ENCODE measurements at regions not wholly inside any gene's neighbourhood (a gene's known extent, or its start where the extent isn't known, plus 50 kb on each side); places are given as distances from the start of the nearest gene placed in this dataset.

- no peaks in the 10 kb centered on the region for H3K4me1 ChIP-seq (ENCODE audit: control insufficient read depth in 1 of 2, insufficient read depth in 2 of 2, low read length in 2 of 2)
- no peak overlapping the region for H3K4me3 ChIP-seq (ENCODE audit: low read length in 2 of 2)
- intact Hi-C loops (cut with DNase I), result no loop called here
- H3K27ac ChIP-seq (ENCODE audit: low read depth in 1 of 2, low read length in 2 of 2), result no peak overlapping the region
- 19 to 22% methylated on average over 1 of the region's 1 CpG for WGBS, 2 donors
- ATAC-seq (ENCODE audit: low FRiP score), result no peak
- no peaks in the 10 kb centered on the region for H3K9me3 ChIP-seq (ENCODE audit: control insufficient read depth, low read length)
- H3K27me3 ChIP-seq (ENCODE audit: control insufficient read depth in 1 of 2, insufficient read depth in 2 of 2, low read length in 1 of 2), result no peaks in the 10 kb centered on the region
- H3K36me3 ChIP-seq (ENCODE audit: control insufficient read depth in 1 of 2, insufficient read depth in 2 of 2, low read length in 1 of 2), result no peaks in the 10 kb centered on the region
- DNase-seq, result no peak
Observed at GRCh38 chr3:26960382-26960781, 337.8 kb downstream of the LRRC3B start.

- ATAC-seq (ENCODE audit: low FRiP score) (no peak), DNase-seq (no peak)
- Histone ChIP-seq H3K27ac (ENCODE audit: low read depth in 1 of 2, low read length in 2 of 2) (no peak overlapping the region), H3K9me3 (ENCODE audit: control insufficient read depth, low read length) (no peaks in the 10 kb centered on the region), H3K36me3 (ENCODE audit: control insufficient read depth in 1 of 2, insufficient read depth in 2 of 2, low read length in 1 of 2) (no peaks in the 10 kb centered on the region), H3K4me1 (ENCODE audit: control insufficient read depth in 1 of 2, insufficient read depth in 2 of 2, low read length in 2 of 2) (no peaks in the 10 kb centered on the region), H3K4me3 (ENCODE audit: low read length in 2 of 2) (no peak overlapping the region), H3K27me3 (ENCODE audit: control insufficient read depth in 1 of 2, insufficient read depth in 2 of 2, low read length in 1 of 2) (no peaks in the 10 kb centered on the region)
- WGBS, 2 donors, result 83 to 86% methylated on average over 6 of the region's 6 CpGs
- intact Hi-C loops (cut with DNase I), result no loop called here
Observed at GRCh38 chr3:26962492-26963360, 340.2 kb downstream of the LRRC3B start.

DNA sequence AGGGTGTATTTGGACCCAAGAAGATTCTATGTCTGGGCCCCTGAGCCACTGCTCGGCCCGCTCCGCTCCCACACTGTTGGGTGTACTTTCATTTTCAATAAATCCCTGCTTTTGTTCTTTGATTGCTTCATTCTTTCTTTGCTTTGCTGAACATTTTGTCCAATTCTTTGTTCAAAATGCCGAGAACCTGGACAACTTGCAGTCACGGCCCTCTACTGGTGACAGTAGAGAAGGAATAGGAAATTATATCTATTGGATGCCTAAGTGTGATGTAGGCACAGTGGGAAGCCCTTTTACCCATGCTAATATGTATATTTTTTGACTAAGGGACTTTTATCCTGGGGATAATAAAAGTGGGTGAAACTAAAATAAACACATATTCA, 340.8 kb downstream of the LRRC3B start:
- Histone ChIP-seq H3K36me3 (ENCODE audit: control insufficient read depth in 1 of 2, insufficient read depth in 2 of 2, low read length in 1 of 2) (no peaks in the 10 kb centered on the region), H3K4me3 (ENCODE audit: low read length in 2 of 2) (no peak overlapping the region), H3K9me3 (ENCODE audit: control insufficient read depth, low read length) (peaks cover 1% of the 10 kb centered on the region), H3K27ac (ENCODE audit: low read depth in 1 of 2, low read length in 2 of 2) (no peak overlapping the region), H3K27me3 (ENCODE audit: control insufficient read depth in 1 of 2, insufficient read depth in 2 of 2, low read length in 1 of 2) (no peaks in the 10 kb centered on the region), H3K4me1 (ENCODE audit: control insufficient read depth in 1 of 2, insufficient read depth in 2 of 2, low read length in 2 of 2) (no peaks in the 10 kb centered on the region)
- no peak for ATAC-seq (ENCODE audit: low FRiP score)
- intact Hi-C loops (cut with DNase I), result no loop called here
- 91 to 96% methylated on average over 5 of the region's 5 CpGs for WGBS, 2 donors
- DNase-seq, result no peak

GRCh38 chr3:26964313-26964712, 341.7 kb downstream of the LRRC3B start:
- Histone ChIP-seq H3K4me1 (ENCODE audit: control insufficient read depth in 1 of 2, insufficient read depth in 2 of 2, low read length in 2 of 2) (no peaks in the 10 kb centered on the region), H3K27me3 (ENCODE audit: control insufficient read depth in 1 of 2, insufficient read depth in 2 of 2, low read length in 1 of 2) (no peaks in the 10 kb centered on the region), H3K36me3 (ENCODE audit: control insufficient read depth in 1 of 2, insufficient read depth in 2 of 2, low read length in 1 of 2) (no peaks in the 10 kb centered on the region), H3K27ac (ENCODE audit: low read depth in 1 of 2, low read length in 2 of 2) (no peak overlapping the region), H3K4me3 (ENCODE audit: low read length in 2 of 2) (no peak overlapping the region), H3K9me3 (ENCODE audit: control insufficient read depth, low read length) (peaks cover 2% of the 10 kb centered on the region)
- intact Hi-C loops (cut with DNase I), result no loop called here
- DNase-seq (no peak), ATAC-seq (ENCODE audit: low FRiP score) (no peak)

- Histone ChIP-seq H3K9me3 (ENCODE audit: control insufficient read depth, low read length) (peaks cover 2% of the 10 kb centered on the region), H3K4me3 (ENCODE audit: low read length in 2 of 2) (no peak overlapping the region), H3K27ac (ENCODE audit: low read depth in 1 of 2, low read length in 2 of 2) (no peak overlapping the region), H3K27me3 (ENCODE audit: control insufficient read depth in 1 of 2, insufficient read depth in 2 of 2, low read length in 1 of 2) (no peaks in the 10 kb centered on the region), H3K36me3 (ENCODE audit: control insufficient read depth in 1 of 2, insufficient read depth in 2 of 2, low read length in 1 of 2) (no peaks in the 10 kb centered on the region), H3K4me1 (ENCODE audit: control insufficient read depth in 1 of 2, insufficient read depth in 2 of 2, low read length in 2 of 2) (no peaks in the 10 kb centered on the region)
- intact Hi-C loops (cut with DNase I), result no loop called here
- WGBS, 2 donors, result 85 to 86% methylated on average over 2 of the region's 2 CpGs
- DNase-seq (no peak), ATAC-seq (ENCODE audit: low FRiP score) (no peak)
Observed at GRCh38 chr3:26964836-26965235, 342.3 kb downstream of the LRRC3B start.

GRCh38 chr3:26967501-26967900, 344.9 kb downstream of the LRRC3B start:
- Histone ChIP-seq H3K36me3 (ENCODE audit: control insufficient read depth in 1 of 2, insufficient read depth in 2 of 2, low read length in 1 of 2) (no peaks in the 10 kb centered on the region), H3K9me3 (ENCODE audit: control insufficient read depth, low read length) (peaks cover 2% of the 10 kb centered on the region), H3K27ac (ENCODE audit: low read depth in 1 of 2, low read length in 2 of 2) (no peak overlapping the region), H3K4me3 (ENCODE audit: low read length in 2 of 2) (no peak overlapping the region), H3K4me1 (ENCODE audit: control insufficient read depth in 1 of 2, insufficient read depth in 2 of 2, low read length in 2 of 2) (no peaks in the 10 kb centered on the region), H3K27me3 (ENCODE audit: control insufficient read depth in 1 of 2, insufficient read depth in 2 of 2, low read length in 1 of 2) (no peaks in the 10 kb centered on the region)
- ATAC-seq (ENCODE audit: low FRiP score) (no peak), DNase-seq (no peak)
- intact Hi-C loops (cut with DNase I), result no loop called here
- 72 to 89% methylated on average over 1 of the region's 1 CpG for WGBS, 2 donors

DNA sequence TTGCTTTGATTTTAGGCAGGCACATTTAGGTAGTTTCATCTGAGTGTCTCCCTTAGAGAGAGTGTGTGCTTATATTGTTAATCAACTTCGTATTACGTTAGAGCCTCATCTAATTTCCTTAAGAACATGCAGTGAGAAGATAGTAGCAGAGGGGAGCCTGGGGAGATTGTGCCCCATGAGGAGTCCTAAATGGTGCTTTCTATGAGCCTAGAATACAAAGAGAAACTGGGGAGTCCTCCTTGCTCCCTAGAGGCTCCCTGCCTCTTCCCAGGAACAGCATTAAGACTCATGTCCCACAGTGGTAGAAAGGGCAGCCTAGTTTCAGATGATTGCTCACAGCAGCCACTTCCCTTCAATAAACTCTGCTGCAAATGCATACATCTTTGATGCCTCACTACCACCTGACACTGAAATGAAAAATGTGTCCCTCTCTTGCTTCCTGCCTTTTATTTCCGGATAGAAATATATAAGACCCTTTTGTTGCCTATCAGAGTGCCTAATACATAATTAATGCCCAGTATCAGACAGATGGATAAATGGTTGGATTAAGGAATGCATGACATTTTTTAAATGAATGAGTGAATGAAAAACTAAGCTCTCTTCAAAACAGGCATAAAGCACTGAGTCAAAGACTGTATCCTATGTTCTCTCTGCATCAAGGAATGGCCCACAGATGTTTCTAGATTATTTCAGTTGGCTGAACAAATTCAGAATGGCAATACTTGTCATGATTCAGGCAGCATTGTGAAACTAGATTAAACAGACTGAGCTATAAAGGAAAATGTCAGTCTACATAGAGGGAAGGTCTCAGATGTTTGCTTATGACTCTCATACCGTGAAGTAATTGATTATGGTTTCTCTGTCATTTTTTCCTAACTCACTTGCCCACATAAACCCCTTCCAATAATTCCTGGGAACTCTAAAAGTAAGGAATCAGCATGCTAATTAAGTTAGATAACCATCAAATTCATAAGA, 362.1 kb downstream of the LRRC3B start:
- DNase-seq (no peak), ATAC-seq (ENCODE audit: low FRiP score) (no peak)
- WGBS, 2 donors, result 47 to 52% methylated on average over 4 of the region's 4 CpGs
- Histone ChIP-seq H3K9me3 (ENCODE audit: control insufficient read depth, low read length) (peaks cover 2% of the 10 kb centered on the region), H3K27ac (ENCODE audit: low read depth in 1 of 2, low read length in 2 of 2) (no peak overlapping the region), H3K4me1 (ENCODE audit: control insufficient read depth in 1 of 2, insufficient read depth in 2 of 2, low read length in 2 of 2) (peaks cover 2% of the 10 kb centered on the region in 2 donors), H3K4me3 (ENCODE audit: low read length in 2 of 2) (no peak overlapping the region), H3K27me3 (ENCODE audit: control insufficient read depth in 1 of 2, insufficient read depth in 2 of 2, low read length in 1 of 2) (no peaks in the 10 kb centered on the region), H3K36me3 (ENCODE audit: control insufficient read depth in 1 of 2, insufficient read depth in 2 of 2, low read length in 1 of 2) (no peaks in the 10 kb centered on the region)
- intact Hi-C loops (cut with DNase I), result no loop called here

DNA sequence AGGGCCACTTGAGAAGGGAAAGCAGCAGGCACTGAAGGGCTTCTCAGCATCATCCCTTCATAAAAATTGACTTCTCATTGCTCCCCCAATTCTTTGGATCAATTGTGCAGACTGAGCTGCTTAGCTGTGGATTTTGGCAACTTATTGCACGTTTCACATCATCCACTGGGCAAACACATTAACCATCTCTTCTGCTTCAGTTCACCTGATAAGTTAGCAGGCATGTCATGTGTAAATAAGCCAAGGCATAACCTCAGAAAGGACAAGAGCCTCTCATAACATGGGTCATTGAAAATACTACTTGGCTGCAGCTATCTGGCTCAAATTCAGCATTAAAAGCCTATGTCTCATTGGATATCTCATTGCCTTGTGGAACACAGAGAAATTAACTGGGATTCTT, 366.5 kb downstream of the LRRC3B start:
- no peaks in the 10 kb centered on the region for H3K36me3 ChIP-seq (ENCODE audit: control insufficient read depth in 1 of 2, insufficient read depth in 2 of 2, low read length in 1 of 2)
- DNase-seq (no peak), ATAC-seq (ENCODE audit: low FRiP score) (no peak)
- no peak overlapping the region for H3K4me3 ChIP-seq (ENCODE audit: low read length in 2 of 2)
- intact Hi-C loops (cut with DNase I), result no loop called here
- no peaks in the 10 kb centered on the region for H3K9me3 ChIP-seq (ENCODE audit: control insufficient read depth, low read length)
- H3K4me1 ChIP-seq (ENCODE audit: control insufficient read depth in 1 of 2, insufficient read depth in 2 of 2, low read length in 2 of 2), result peaks cover 0 to 2% of the 10 kb centered on the region in 2 donors
- no peaks in the 10 kb centered on the region for H3K27me3 ChIP-seq (ENCODE audit: control insufficient read depth in 1 of 2, insufficient read depth in 2 of 2, low read length in 1 of 2)
- no peak overlapping the region for H3K27ac ChIP-seq (ENCODE audit: low read depth in 1 of 2, low read length in 2 of 2)
- WGBS, 2 donors, result 38 to 46% methylated on average over 1 of the region's 1 CpG
